ENCODE measurements at regions not wholly inside any gene's neighbourhood (a gene's known extent, or its start where the extent isn't known, plus 50 kb on each side); places are given as distances from the start of the nearest gene placed in this dataset.
"Not testable (repeated sequence)": the region's sequence is repeated elsewhere in the genome, so short reads cannot be mapped to it uniquely, and the experiment has no call there.

DNA sequence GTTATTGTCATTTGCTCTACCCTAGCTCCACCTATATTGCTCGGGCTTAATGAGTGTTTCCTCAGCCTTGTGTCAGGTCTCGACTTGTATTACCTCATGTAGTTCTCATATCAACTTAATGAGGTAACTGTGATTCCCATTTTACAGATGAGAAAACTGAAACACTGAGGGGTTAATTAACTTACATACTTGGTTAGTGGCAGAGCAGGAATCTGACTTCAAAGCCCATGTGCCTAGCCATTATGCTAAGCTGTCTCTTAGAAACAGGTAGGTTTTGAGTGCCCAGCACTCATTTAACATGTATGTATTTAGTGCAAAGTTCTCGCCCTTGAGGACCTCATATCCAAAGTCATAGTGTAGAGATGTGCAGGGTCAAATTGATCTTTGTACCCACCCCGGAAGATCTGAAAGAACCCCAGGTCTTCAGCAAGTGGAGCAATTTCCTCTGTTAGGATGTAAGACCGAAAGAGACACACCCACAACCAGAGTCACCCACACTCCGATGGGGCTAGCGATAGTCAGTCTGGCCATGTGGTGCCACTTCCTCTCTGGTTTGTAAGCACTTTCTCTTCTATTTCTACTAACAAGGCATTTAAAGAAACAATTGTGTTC is 121.0 kb upstream of the SLC39A10 start:
- TF ChIP-seq, protein P1, sequence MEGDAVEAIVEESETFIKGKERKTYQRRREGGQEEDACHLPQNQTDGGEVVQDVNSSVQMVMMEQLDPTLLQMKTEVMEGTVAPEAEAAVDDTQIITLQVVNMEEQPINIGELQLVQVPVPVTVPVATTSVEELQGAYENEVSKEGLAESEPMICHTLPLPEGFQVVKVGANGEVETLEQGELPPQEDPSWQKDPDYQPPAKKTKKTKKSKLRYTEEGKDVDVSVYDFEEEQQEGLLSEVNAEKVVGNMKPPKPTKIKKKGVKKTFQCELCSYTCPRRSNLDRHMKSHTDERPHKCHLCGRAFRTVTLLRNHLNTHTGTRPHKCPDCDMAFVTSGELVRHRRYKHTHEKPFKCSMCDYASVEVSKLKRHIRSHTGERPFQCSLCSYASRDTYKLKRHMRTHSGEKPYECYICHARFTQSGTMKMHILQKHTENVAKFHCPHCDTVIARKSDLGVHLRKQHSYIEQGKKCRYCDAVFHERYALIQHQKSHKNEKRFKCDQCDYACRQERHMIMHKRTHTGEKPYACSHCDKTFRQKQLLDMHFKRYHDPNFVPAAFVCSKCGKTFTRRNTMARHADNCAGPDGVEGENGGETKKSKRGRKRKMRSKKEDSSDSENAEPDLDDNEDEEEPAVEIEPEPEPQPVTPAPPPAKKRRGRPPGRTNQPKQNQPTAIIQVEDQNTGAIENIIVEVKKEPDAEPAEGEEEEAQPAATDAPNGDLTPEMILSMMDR (IDR thresholded peaks at IDR 0.05; ENCODE audit: borderline replicate concordance, insufficient read depth, low read depth, low read length) = no peak
- H3K4me3 ChIP-seq (ENCODE audit: low read depth, low read length) = no peak overlapping the region

DNA sequence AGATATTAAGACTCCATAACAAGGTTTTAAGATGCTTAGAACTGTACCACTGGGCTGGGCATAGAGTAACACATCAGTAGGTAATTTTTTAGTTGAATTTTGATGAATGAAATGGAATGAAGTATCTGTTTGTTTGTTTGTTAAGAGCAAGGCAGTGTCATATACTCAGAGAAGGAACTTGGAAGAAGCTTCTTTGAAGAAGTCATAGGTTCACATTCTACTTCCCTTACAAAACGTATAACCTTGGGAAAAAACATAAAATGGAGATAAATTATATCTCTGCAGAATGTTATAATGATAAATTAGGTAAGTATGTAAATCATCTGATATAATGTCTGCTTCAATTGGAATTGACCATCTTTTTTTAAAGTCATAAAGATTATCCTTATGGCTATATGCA is 122.1 kb upstream of the SLC39A10 start:
- TF ChIP-seq, protein P1 (IDR thresholded peaks at IDR 0.05; ENCODE audit: borderline replicate concordance, insufficient read depth, low read depth, low read length) = no peak
- no peak overlapping the region for H3K4me3 ChIP-seq (ENCODE audit: low read depth, low read length)

DNA sequence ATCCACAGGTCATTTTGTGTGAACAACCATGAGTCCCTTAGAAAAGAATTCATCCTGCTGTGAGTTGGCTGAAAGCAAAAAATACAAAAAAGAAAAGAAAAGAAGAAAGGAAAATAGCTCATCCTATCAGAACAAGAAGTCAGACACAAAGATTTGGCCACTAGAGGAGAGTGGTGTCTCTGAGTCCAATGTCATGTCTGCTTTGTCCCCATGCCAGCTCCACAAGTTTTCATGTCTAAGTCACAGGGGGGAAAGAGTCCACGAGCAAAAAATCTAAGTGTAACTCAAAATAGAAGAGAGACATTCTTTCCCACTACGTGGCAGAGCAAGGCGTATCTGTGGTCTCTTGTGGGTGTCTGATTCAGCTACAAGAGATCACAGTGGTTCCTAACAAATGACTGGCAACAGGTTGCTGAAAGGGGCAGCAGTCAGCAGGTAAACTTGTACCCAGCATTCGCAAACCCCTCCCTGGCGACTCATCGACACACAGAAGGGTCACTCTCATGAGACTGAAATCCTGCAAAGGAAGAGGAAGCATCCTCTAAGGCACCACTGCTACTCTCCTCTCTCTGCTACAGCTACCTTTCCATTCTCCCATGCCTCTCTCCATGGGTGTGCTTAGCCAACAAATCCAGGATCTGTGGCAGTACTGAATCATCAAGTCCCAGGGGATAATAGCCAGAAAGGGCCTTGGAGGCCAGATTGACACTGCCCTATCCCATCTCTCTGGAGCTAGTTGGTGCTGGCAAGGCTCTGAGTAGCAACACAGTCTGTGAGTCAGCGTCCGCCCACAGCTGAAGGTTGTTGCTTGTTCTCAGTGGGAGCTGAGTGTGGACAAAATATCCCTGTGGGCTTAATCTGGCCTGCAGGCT is 123.0 kb upstream of the SLC39A10 start:
- TF ChIP-seq, protein P1 (IDR thresholded peaks at IDR 0.05; ENCODE audit: borderline replicate concordance, insufficient read depth, low read depth, low read length) = no peak
- H3K4me3 ChIP-seq (ENCODE audit: low read depth, low read length) = no peak overlapping the region

DNA sequence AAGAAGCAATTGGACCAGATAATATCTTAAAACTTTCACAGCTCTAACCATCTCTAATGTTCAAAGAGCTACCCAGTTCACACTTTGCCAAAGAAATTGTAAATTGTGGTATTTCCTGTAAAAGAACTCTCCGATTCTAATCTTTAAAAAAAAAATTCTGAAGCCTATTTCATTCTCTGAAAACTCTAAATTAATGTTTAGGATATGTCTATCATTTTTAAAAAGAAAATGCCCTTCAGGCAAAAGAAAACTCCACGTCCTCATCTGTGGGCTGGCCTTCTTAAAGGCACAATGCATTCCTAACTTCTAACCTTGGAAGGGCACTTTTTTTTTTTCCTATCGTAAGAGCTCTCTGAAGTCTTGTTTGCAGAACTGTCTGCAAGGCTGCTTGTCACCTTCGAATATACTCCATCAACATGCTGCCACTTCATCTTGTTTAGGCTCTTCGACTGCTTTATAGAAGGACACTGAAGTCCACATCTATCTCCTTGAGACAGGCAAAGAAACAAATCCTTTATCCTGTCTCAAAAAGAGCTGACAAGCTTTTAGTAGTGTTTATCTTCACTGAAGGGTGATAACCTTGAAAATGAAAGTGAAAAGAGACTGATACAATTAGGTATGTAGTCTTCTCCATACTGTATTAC is 124.3 kb upstream of the SLC39A10 start:
- TF ChIP-seq, protein P1 (IDR thresholded peaks at IDR 0.05; ENCODE audit: borderline replicate concordance, insufficient read depth, low read depth, low read length) = no peak
- no peak overlapping the region for H3K4me3 ChIP-seq (ENCODE audit: low read depth, low read length)

DNA sequence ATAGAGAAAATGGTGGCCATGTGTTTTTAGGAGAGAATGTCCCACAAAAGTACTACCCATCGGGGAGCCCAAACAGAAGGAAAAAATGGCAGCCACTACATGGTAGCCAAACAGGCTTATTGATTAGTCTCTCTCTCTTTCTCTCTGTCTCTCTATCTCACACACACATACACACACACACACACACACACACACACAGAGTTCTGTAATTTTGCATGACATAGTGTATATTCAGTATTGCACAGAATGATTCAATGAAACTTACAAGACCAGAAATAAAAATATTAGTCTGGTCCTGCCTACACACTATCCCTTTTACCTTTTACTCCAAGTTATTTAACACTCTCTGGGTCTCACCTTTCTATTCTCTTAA is 124.8 kb upstream of the SLC39A10 start:
- TF ChIP-seq, protein P1 (IDR thresholded peaks at IDR 0.05; ENCODE audit: borderline replicate concordance, insufficient read depth, low read depth, low read length) = no peak
- no peak overlapping the region for H3K4me3 ChIP-seq (ENCODE audit: low read depth, low read length)

DNA sequence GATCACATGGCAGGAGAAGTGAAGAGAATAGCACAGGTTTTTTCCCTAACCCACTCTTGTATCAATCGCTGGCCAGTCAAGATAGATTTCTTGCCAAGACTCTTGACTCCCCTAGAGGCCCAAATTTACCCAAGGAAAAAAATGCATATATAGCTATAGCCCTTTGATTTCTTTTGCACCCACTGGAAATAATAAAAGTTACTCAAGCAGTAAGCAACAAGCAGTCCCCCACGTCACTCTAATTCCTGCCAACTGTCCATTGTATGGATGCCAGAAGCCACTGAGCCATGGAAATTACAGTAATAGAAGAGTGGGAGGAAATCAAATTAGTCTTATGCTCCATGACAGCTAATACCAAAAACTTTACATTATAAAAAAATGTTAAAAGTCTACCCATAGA is 125.3 kb upstream of the SLC39A10 start:
- H3K4me3 ChIP-seq (ENCODE audit: low read depth, low read length) = no peak overlapping the region
- TF ChIP-seq, protein P1 (IDR thresholded peaks at IDR 0.05; ENCODE audit: borderline replicate concordance, insufficient read depth, low read depth, low read length) = no peak

DNA sequence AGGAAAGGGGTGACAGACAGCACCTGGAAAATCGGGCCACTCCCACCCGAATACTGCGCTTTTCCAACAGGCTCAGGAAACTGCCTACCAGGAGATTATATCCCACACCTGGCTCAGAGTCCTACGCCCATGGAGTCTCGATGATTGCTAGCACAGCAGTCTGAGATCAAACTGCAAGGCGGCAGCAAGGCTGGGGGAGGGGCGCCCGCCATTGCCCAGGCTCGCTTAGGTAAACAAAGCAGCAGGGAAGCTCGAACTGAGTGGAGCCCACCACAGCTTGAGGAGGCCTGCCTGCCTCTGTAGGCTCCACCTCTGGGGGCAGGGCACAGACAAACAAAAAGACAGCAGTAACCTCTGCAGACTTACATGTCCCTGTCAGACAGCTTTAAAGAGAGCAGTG is 133.8 kb upstream of the SLC39A10 start:
- H3K4me3 ChIP-seq (ENCODE audit: low read depth, low read length) = not testable (repeated sequence)
